NT2/D1 (cell line): ENCODE measurements at regions not wholly inside any gene's neighbourhood (a gene's known extent, or its start where the extent isn't known, plus 50 kb on each side); places are given as distances from the start of the nearest gene placed in this dataset.

ENCODE experiments used
- SUZ12 ChIP-seq: IDR thresholded peaks from 2 replicates; pipeline ENCODE4 v1.6.1; 2011; ENCODE audit not compliant: insufficient read length, insufficient read depth; ENCODE audit errors: extremely low read depth
- ZNF274 ChIP-seq: IDR thresholded peaks from 2 replicates; pipeline ENCODE4 v1.6.1; 2011; ENCODE audit warnings: mild to moderate bottlenecking, low read depth, low read length

DNA sequence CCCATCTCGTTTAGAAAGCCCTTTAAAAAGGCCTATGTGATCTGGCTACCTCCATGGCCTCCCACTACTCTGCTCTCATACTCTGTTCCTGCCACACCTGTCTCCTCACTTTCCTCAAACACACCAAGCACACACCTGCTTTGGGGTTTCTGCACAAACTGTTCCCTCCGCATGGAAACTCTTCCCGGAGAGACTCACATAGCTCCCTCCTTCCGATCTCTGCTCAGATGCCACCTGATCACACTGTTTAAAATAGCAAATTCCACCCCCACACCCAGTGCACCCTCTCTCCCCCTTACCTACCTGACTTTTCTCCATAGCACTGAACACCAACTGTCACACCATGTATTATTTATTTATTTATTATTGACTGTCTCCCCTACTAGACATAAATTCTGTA lies 84.0 kb upstream of the NR4A3 start:
- no peak for TF ChIP-seq ZNF274
- no peak for TF ChIP-seq SUZ12
